ENCODE measurements at regions not wholly inside any gene's neighbourhood (a gene's known extent, or its start where the extent isn't known, plus 50 kb on each side); places are given as distances from the start of the nearest gene placed in this dataset.

- no peaks in the 10 kb centered on the region for H3K36me3 ChIP-seq
- no peaks in the 10 kb centered on the region for H3K27me3 ChIP-seq
- TF ChIP-seq POLR2A (IDR thresholded peaks at IDR 0.05) (no peak), POLR2AphosphoS5 (IDR thresholded peaks at IDR 0.05; ENCODE audit: insufficient read depth in 1 of 2, low read depth in 1 of 2) (no peak), CTCF (IDR thresholded peaks at IDR 0.05) (no peak)
- H3K27ac ChIP-seq: no peak overlapping the region
- no peaks in the 10 kb centered on the region for H3K9me3 ChIP-seq
- DNase-seq (ENCODE audit: extremely low spot score in 2 of 2): no peak
- H3K4me1 ChIP-seq: no peaks in the 10 kb centered on the region
- no peak overlapping the region for H3K4me3 ChIP-seq
- intact Hi-C loops (cut with DNase I): no loop called here
Measured at GRCh38 chr7:142352543-142352942, 94.7 kb upstream of the PRSS58 start.

GRCh38 chr7:142351145-142351544 lies 93.3 kb upstream of the PRSS58 start:
- no peaks in the 10 kb centered on the region for H3K27me3 ChIP-seq
- no peak overlapping the region for H3K27ac ChIP-seq
- intact Hi-C loops (cut with DNase I): no loop called here
- H3K4me1 ChIP-seq: no peaks in the 10 kb centered on the region
- no peaks in the 10 kb centered on the region for H3K9me3 ChIP-seq
- no peak for DNase-seq (ENCODE audit: extremely low spot score in 2 of 2)
- H3K36me3 ChIP-seq: no peaks in the 10 kb centered on the region
- no peak overlapping the region for H3K4me3 ChIP-seq
- TF ChIP-seq POLR2AphosphoS5 (IDR thresholded peaks at IDR 0.05; ENCODE audit: insufficient read depth in 1 of 2, low read depth in 1 of 2): no peak
- no peak for TF ChIP-seq POLR2A (IDR thresholded peaks at IDR 0.05)
- no peak for TF ChIP-seq CTCF (IDR thresholded peaks at IDR 0.05)

GRCh38 chr7:142349670-142350405 lies 92.0 kb upstream of the PRSS58 start:
- Histone ChIP-seq H3K4me1 (no peaks in the 10 kb centered on the region), H3K9me3 (no peaks in the 10 kb centered on the region), H3K4me3 (no peak overlapping the region), H3K27ac (no peak overlapping the region), H3K36me3 (no peaks in the 10 kb centered on the region), H3K27me3 (no peaks in the 10 kb centered on the region)
- TF ChIP-seq POLR2AphosphoS5 (IDR thresholded peaks at IDR 0.05; ENCODE audit: insufficient read depth in 1 of 2, low read depth in 1 of 2) (no peak), POLR2A (IDR thresholded peaks at IDR 0.05) (no peak)
- DNase-seq (ENCODE audit: extremely low spot score in 2 of 2): no peak
- intact Hi-C loops (cut with DNase I): no loop called here

GRCh38 chr7:142348921-142349405 lies 91.1 kb upstream of the PRSS58 start:
- Histone ChIP-seq H3K4me3 (no peak overlapping the region), H3K9me3 (no peaks in the 10 kb centered on the region), H3K27me3 (no peaks in the 10 kb centered on the region), H3K27ac (no peak overlapping the region), H3K4me1 (no peaks in the 10 kb centered on the region), H3K36me3 (no peaks in the 10 kb centered on the region)
- intact Hi-C loops (cut with DNase I): no loop called here
- no peak for TF ChIP-seq POLR2AphosphoS5 (IDR thresholded peaks at IDR 0.05; ENCODE audit: insufficient read depth in 1 of 2, low read depth in 1 of 2)
- TF ChIP-seq CTCF (IDR thresholded peaks at IDR 0.05): no peak
- no peak for TF ChIP-seq POLR2A (IDR thresholded peaks at IDR 0.05)
- no peak for DNase-seq (ENCODE audit: extremely low spot score in 2 of 2)

GRCh38 chr7:142348100-142348499 lies 90.2 kb upstream of the PRSS58 start:
- no peak for DNase-seq (ENCODE audit: extremely low spot score in 2 of 2)
- H3K27ac ChIP-seq: no peak overlapping the region

More at GRCh38 chr7:142348100-142348499, 90.2 kb upstream of the PRSS58 start:
- H3K4me1 ChIP-seq: no peaks in the 10 kb centered on the region
- H3K4me3 ChIP-seq: no peak overlapping the region
- TF ChIP-seq CTCF (IDR thresholded peaks at IDR 0.05) (no peak), POLR2A (IDR thresholded peaks at IDR 0.05) (no peak), POLR2AphosphoS5 (IDR thresholded peaks at IDR 0.05; ENCODE audit: insufficient read depth in 1 of 2, low read depth in 1 of 2) (no peak)
- H3K9me3 ChIP-seq: no peaks in the 10 kb centered on the region
- H3K27me3 ChIP-seq: no peaks in the 10 kb centered on the region
- intact Hi-C loops (cut with DNase I): no loop called here
- no peaks in the 10 kb centered on the region for H3K36me3 ChIP-seq

Measured in vagina (tissue), 2 donors.